ENCODE measurements at regions not wholly inside any gene's neighbourhood (a gene's known extent, or its start where the extent isn't known, plus 50 kb on each side); places are given as distances from the start of the nearest gene placed in this dataset.

DNA sequence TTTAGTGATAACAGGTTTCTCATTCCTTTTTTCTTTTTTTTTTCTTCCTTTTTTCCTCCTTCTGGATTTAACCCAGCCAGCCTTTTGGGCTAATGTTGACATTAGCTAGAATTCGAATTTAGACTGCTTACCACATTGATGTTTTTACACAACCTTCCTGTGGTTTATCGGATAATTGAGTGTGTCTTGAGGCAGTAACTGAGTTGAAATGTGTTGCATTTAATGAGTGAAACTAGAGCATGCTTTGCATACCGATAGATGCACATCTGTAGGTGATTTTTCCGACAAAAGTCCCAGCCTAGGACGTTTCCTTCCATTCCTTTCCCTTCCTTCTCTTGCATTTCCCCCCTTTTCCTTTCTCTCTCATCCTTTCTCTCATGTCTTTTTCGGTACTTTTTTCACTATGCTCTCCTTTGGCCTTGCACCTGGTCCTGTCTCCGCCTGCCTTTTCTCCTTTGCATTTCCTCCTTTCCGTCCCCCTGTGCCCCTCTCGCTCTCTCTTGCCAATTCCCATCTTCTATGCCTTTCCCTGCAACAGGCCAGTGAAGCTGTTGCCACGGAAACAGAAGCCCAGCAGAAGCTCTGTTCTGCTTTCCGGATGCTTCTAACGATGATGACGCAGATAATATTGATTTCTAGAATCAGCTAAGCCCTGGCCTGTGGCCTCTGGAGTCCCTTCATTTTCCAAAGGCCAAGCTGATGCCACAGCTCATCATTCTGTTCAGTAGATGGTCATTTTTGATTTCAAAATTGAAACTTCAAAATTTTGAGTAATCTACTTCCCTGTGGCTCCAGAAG, 76.1 kb downstream of the SLC25A47 start:
- no peak for DNase-seq (ENCODE audit: low read depth)

DNA sequence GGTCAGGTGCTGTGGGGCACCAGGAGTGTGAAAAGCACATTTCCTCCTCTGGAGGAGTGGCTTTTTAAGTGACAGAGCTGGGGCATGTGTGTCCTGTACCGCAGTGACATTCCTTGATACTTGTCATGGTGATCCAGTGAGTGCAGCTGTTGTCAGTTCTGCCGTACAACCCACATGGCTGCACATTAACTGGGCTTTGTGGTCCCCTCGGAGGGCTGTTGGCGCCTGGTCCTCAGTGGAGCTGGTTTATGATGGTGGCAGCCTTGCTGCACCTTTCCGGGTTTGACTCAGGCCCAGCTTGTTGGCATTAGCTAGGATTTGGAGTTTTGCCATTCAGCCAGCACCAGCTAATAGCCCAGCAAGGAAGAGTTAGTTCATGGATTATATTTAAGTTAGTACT, 77.0 kb downstream of the SLC25A47 start:
- no peak for DNase-seq (ENCODE audit: low read depth)

DNA sequence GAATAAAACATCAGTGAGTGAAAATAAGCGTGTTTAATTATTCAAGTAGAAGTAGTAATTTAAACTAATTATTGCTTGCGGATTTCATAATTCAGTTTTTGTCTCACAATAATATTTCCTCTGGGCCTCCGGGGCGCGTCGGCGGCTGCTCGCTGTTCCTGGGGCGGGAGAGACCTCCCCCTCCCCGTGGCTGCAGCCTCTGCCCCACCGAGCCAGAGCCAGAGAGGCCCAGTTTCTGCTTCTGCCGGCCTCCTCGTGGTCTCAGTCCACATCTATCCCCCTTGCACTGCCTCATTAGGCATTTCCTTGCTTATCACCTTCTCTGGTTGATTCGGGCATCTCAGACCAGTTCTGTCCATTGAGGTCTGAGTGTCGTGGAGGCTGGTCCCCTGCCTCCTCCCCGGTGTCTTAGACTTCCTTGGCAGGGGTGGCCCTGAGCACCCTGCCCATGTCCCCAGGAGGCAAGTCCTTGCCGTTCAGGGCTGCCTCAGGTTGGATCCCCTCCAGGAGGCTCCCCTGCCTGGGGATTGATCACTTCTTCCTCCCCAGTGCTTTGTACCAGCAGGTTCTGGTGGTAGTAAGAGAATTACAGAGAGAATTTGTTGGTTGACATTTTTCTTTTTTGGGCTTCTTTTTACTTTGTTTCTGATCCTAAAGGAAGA, 78.0 kb downstream of the SLC25A47 start:
- DNase-seq (ENCODE audit: low read depth): no peak

DNA sequence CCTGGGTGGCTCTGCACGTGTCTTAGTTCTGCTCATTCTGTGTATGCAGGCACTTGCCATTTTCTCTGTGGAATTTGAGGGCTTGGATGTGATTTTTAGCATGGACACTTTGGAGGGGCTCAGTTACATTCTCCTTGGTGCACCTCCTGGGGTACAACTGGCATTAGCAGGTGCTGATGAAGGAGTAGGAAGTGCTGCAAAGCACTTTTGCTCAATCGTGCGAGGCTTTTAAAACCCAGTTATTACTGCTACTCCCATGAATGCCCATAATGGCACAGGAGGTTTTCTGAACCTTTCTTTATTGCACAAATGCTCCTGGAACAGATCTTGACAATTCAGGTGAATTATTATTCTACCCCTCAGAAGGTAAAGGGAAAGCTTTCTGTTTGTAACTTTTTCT, 78.7 kb downstream of the SLC25A47 start:
- no peak for DNase-seq (ENCODE audit: low read depth)

- peak; percentile 18 for DNase-seq (ENCODE audit: low read depth)
Measured at GRCh38 chr14:100402631-100403030, 79.5 kb downstream of the SLC25A47 start.

DNA sequence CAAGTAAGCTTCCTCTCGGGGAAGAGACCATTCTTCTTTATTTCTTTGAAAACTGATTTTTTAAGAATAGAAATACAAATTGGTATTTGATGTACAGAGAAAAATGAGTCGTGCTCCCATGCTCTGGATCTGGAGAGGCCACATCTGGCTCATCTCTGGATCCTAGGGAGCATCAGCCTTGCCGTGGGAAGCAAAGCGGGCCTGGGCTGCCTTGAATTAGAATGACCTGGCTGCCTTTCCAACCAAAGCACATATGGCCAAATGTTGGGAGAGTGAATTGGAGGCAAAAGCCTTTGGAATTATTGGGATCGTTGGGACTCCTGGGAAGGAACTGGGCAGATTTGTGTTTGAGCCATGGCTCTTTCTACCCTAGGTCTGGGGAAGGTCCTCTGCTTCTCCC, 80.0 kb downstream of the SLC25A47 start:
- DNase-seq (ENCODE audit: low read depth): no peak

- no peak for DNase-seq (ENCODE audit: low read depth)
Measured at GRCh38 chr14:100403802-100404365, 80.7 kb downstream of the SLC25A47 start.

DNA sequence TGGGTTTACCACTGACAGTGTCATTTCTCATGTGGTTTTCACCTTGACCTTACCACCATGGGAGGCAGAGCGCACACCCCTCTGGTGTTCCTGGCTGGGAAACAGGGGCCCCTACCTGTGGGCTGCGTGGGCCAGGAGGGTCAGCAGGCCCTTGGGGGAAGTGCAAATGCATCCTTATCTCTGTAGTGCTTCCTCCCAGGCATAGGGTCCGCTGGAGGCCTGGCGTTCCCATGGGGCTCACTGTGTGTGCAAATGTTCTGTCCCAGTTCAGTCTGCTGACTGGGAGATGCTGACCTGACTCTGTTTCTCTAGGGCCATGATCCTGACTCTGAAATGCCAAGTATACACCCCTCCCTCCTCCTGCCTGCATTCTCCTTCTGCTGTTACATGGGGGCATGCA, 81.3 kb downstream of the SLC25A47 start:
- no peak for DNase-seq (ENCODE audit: low read depth)

DNA sequence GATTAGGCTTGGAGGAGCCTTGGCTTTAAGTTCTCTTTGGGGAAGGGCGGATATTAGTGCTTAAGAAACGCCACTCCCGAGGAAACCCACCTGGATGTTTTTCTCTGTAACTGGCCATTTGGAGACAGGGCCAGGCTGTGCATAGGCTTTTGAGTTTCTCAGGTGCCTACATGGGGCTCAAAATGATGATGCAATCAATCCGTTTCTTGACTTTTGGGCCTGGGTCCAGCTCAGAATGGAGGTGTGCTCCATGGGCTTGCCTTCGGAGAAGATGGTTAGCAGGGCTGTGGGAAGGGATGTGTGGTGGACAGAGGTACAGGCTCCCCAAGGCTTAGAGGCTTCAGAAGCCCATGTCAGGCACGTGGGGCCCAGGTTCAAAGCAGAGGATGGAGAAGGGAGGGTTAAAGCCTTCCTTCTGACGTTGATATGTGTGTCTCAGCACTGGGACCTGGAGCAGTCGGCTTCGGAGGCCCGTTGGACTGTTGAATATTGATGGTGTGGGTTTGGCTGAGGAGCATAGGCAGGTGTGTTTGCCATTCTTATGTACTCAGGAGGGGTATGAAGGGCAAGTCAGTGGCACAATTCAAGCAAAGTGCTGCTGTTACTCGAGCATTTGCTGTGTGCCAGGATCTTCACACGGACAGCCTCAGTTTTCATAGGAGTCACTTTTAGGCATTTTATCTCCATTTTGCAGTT, 82.8 kb downstream of the SLC25A47 start:
- DNase-seq (ENCODE audit: low read depth): no peak

- peak; percentile 65 for DNase-seq (ENCODE audit: low read depth)
Measured at GRCh38 chr14:100406505-100407131, 83.5 kb downstream of the SLC25A47 start.

- no peak for DNase-seq (ENCODE audit: low read depth)
Measured at GRCh38 chr14:100407376-100408102, 84.4 kb downstream of the SLC25A47 start.

DNA sequence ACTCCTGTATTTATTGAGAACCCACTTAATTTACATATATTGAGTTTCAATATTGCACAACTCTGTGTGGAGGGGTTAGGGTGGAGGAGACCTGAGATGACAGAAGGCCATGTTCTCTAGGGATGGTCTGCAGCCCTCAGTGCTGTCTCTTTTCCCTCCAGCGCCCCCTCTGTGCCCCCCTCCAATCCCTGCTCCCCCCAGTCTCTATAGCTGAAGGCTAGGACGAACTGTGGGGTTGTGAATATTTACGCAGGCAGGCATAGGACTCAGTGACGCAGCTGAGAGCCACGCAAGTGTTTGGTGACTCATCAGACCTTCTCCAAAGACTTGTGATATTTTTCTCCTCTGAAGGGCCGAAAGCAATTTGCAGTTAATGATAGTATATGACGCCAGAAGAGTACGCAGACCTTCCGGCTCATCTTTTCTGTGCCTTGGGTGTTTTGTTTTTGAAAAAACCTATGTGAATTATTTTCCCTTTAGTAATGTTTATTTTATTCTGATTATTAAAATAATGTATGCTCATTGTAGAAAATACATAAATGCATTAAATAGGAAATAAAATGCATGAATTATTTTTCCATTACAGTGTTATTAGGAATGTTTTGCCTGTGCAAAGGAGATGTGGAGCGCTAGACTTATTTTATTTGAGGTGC, 85.3 kb downstream of the SLC25A47 start:
- DNase-seq (ENCODE audit: low read depth): peak; percentile 86

- no peak for DNase-seq (ENCODE audit: low read depth)
Measured at GRCh38 chr14:100409003-100409360, 85.8 kb downstream of the SLC25A47 start.

DNA sequence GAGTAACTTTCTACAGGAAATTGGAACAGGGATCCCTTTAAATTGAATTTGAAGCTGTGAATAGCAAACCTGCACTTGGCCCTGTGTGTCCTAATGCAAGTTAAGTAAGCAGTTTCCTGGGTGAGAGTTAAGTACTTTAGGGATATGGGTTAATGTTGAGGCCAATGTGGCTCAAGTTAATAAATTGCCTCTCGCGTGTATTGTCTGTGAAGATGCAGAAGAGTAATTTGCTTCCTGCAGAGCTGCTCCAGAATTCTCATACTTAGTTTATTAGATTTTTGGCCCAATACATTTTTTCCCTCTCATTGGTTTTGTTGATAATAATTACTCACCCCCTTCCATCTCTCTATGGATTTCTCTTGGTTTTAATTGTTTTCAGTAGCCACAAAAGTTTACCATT, 86.5 kb downstream of the SLC25A47 start:
- no peak for DNase-seq (ENCODE audit: low read depth)

- DNase-seq (ENCODE audit: low read depth): peak; percentile 41
Measured at GRCh38 chr14:100410056-100410565, 87.0 kb downstream of the SLC25A47 start.

- no peak for DNase-seq (ENCODE audit: low read depth)
Measured at GRCh38 chr14:100413699-100414098, 90.6 kb downstream of the SLC25A47 start.

DNA sequence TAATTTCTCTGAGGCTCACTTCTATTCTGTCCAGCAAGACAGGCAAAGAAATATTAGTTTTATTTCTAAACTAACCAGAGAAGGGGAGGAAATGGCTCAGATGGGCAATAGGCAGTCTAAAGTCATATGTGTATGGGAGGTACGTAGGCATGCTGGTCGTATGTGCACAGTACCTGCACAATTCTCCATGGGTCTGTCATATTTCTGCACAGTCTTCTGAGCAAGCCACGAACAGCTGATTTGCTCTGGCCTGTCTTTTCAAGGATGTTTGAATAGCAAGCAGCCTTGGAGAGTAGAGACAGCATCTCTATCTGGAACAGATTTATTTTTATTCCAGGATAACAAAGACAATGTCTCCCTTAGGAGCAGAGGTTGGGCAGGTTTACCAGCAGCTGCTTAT, 92.1 kb downstream of the SLC25A47 start:
- no peak for DNase-seq (ENCODE audit: low read depth)

DNA sequence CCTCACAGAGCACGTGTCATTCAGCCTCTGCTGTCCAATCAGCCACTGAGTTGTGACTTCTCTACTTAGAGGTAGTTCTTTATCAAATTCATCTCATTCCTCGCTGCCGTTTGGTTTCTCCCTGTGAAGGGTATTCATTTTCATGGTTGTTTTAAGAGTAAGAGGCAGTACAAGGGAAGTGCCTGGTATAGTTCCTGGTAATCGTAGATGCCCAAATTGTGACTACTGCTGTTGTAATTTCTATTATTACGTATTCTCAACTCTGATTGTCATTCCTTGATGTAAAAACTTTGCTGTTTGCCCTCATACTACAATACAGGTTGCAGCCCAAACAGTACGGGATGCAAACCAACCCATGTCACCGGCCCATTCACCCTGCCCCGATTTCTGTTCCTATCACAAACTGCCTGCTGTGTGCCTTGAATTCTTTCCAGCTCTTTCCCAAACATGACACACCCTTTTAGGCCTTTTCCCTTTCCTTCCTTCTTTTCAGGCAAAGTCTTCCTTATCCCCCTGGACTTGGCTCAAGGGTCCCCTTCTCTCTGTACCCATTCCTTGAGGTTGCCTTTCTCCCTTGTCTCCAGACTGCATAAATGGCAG, 93.0 kb downstream of the SLC25A47 start:
- DNase-seq (ENCODE audit: low read depth): no peak

- peak; percentile 94 for DNase-seq (ENCODE audit: low read depth)
Measured at GRCh38 chr14:100416921-100417860, 94.1 kb downstream of the SLC25A47 start.
